Dedifferentiated amniotic fluid mesenchymal stem cell (primary cell): ENCODE measurements at regions not wholly inside any gene's neighbourhood (a gene's known extent, or its start where the extent isn't known, plus 50 kb on each side); places are given as distances from the start of the nearest gene placed in this dataset.
A peak's percentile ranks its signal among the peaks of the same experiment; 100 is the strongest.
"Not testable (repeated sequence)": the region's sequence is repeated elsewhere in the genome, so short reads cannot be mapped to it uniquely, and the experiment has no call there.

Source experiments
- DNase-seq: peaks from one replicate; pipeline ENCODE4 v3.0.0-alpha.2; 2016; ENCODE audit errors: extremely low spot score

DNA sequence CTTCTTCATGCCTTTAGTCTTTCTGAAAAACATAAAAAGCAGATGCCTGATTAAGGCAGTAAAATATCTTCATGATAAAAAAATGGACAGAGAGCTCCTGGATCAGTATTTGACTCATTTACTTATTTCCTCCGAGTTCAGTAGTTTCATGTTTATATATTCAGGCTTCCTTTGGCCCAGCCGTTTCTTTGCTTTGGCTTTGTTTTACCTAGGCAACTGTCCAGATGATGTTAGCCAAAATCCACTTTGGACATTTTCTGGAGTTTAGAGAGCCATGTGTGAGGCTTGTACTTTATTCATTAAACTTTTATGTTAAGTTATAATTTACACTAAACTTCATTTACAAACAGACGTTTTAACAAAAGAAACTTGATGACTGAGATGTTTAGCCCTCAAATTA, 307.1 kb upstream of the RSPO3 start:
- peak; percentile 53 for DNase-seq

DNA sequence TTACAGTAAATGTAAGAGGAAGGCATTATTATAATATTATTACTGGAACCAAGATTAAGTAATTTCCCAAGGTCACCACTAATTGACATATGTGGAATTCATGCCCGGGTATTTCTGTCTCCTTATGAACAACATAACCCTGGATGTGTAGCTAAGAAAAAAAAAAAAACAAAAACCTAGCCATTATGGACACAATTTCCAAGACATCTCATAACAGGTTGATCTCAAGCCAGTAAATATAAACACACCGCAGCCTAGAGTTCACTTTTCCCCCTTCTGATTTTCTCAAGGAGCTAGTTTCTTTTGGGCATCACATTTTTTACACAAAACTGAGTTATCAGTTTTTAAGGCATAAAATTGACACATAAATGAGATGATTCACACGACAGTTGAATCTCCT, 306.5 kb upstream of the RSPO3 start:
- DNase-seq = no peak

DNA sequence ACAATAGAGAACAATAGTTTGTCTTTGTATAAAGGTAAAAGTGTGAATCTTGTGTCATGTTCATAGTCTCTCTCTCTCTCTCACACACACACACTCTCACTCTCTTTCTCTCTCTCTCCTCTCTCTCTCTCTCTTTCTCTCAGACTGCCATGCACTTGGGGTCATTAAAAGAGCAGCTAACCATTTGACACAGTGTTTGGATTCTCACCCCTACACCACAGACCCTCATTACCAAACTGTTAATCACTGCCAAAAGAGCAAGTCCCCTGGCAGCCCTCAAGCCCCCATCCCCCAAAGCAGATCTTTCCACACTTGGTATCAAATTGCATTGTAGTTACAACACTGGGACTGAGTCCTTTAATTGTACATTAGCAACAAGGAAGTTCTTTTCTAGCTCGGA, 305.8 kb upstream of the RSPO3 start:
- no peak for DNase-seq

DNA sequence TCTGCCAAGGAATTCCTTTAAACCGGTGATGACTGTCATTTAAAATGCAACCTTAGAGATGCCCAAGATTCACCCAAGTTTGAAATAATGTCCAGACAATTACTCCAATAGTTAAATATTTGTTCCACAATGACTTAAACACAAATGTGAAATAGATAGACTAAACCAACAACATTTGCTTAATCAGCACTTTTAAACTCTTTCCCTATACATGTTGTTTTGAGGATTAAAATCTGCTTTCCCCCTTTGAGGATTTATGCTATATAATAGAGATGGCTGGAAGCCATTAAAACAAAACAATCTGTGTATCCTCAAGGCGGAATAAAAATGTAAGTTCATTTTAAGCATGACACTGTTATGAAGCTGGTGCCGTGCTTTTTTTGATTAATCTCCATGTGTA, 297.8 kb upstream of the RSPO3 start:
- no peak for DNase-seq

- DNase-seq = no peak
These were observed 296.8 kb upstream of the RSPO3 start for GRCh38 chr6:126821706-126822105.

DNA sequence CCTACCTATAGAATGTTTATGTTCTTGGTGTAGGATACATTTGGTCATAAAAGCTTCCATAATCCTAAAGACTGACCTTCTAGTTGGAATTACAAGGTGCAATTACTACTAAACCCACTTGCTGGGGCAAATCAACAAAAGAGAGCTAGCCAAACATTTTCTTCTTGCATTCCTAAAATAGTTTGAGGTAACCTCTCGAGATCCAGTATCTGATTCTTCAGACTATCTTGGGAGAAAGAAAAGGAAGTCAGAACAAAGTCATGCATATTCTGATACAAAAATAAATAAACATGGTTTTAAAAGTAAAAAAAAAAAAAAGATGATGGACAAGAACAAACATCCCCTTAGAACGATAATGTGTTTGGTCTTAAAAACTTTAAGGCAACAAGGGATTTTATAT, 294.2 kb upstream of the RSPO3 start:
- no peak for DNase-seq

DNA sequence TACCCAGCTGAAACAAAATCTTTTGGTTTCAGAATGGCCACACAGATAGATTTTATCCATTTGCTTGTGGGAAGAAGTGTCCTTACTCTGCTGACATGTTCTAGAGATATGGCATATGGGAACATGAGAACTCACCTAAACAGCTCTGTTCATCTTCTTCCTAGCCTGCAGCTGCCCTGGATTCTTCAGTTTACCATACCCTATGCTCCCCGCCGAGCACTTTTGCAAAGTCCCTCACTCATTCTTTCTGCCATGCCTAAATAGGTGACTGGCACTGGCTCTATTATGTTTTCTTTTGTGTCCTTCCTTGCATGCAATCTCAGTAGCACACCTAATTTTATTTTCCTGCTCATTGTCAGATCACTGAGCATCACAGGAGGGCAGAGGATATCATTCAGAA, 293.7 kb upstream of the RSPO3 start:
- no peak for DNase-seq

DNA sequence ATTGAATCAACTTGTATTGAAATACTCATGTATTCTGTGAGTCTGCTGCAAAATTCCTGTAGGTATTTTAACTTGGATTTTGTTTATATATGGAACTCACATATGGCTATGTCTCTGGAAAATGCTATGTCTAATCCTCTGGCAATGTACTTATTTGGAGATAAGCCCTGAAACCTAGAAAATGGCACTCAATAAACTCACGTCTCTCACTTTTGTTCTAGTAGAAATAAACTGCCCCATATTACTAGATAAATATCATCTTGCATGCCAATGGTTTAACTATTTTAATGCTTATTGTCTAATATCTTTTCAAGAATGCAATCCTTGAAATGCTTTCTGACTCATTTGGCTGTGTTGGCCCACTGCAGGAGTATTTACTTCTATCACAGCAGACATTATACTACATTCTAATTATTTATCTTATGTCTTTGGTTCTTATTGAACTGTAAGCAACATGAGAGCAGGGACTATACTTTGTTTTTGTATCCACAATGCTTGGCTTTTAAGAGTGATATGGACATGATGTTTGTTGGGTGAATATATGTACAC, 292.2 kb upstream of the RSPO3 start:
- no peak for DNase-seq

- no peak for DNase-seq
These were observed 287.0 kb upstream of the RSPO3 start for GRCh38 chr6:126831461-126831860.

GRCh38 chr6:126842769-126843168, 275.7 kb upstream of the RSPO3 start:
- no peak for DNase-seq

GRCh38 chr6:126848119-126848518, 270.4 kb upstream of the RSPO3 start:
- no peak for DNase-seq

- no peak for DNase-seq
These were observed 250.8 kb upstream of the RSPO3 start for GRCh38 chr6:126867641-126868040.

GRCh38 chr6:126873351-126873750, 245.1 kb upstream of the RSPO3 start:
- DNase-seq = no peak

DNA sequence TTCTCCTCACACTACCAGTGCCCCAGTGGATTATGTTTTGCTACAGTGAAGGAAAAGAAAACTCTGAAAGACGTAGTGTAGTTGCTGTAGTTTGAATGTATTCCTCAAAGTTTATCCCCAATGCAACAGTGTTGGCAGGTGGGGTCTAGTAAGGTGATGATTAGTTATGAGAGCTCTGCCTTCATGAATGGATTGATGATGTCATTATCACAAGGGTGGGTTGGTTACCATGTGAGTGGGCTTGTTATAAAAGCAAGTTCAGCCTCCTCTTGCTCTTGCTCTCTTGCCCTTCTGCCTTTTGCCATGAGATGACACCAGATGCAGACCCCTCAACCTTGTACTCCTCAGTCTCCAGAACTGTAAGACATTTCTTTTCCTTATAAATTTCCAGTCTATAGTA, 244.7 kb upstream of the RSPO3 start:
- DNase-seq = no peak

DNA sequence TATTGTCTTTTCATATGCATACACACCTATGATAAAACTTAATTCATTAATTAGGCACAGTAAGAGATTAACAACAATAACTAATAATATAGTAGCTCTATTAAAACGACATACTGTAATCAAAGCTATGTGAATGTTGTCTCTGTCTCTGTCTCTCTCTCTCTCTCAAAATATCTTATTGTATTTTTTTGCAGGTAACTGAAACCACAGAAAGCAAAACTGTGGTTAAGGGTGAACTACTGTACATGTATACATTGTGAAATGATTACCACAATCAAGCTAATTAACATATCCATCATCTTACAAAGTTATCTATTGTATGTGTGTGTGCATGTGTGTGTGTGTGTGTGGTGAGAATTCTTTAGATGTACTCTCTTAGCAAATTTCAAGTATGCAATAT, 242.0 kb upstream of the RSPO3 start:
- DNase-seq = no peak

- no peak for DNase-seq
These were observed 237.5 kb upstream of the RSPO3 start for GRCh38 chr6:126880964-126881363.

DNA sequence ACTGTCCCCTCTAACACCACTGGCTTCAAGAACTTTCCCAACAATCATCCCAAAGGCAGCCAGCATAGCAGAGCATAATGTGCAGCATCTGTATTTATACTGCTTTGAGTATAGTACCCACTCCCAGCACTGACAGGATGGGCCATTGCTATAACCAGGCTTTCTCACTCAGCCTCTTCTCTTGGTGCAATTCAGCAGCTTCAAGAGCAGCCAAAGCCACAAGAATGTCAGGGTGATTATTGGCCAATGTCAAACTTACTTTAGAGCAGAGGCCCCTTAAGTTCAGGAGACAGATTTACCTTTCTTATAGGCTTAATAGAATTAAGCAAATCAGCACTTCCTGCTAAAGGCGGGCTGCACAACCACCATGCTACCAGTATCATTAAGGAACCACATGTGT, 232.4 kb upstream of the RSPO3 start:
- no peak for DNase-seq

DNA sequence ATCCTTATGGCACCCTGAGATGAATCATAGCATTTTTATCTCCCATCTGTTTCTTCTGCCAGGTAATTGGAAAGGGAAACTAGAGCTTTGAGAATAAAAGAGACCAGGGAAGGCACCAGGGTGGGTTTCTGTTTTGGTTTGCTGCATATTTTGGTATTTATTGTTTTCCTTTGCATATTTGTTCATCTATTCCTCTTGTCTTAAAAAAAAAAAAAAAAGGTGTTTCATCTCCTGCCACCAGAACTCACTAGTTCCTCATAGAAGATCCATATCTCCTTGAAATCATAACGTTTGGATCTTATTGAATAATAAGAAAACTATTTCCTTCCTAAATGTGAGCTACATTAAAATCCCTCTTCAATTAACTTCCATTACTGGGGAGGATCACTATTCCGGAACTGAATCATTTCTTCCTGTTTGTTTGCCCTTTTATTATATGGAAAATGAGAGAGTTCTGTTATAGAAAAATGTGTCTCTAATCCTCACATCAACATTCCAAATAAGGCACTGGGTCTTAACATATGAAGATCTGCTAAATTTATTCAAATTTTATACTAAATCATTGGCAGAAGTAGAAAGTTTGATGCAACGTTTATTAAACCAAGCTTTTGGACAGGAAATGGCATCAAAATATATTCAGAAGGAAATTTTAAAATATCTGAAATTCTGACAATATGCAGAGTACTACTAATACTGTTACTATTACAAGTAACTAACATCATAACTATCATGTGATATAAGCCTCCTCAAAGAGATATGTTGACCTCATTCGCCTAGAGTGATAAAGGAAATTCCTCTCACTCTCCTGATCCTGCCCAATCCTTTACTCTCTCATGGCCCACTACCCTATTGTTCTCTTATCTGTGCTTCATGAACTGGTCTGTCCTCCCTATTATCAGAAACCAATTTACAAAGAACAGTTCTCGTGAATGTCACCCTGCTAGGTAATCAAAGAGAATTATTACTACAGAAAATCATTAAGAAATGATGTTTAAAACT, 229.4 kb upstream of the RSPO3 start:
- DNase-seq = no peak

- no peak for DNase-seq
These were observed 228.4 kb upstream of the RSPO3 start for GRCh38 chr6:126890055-126890454.

DNA sequence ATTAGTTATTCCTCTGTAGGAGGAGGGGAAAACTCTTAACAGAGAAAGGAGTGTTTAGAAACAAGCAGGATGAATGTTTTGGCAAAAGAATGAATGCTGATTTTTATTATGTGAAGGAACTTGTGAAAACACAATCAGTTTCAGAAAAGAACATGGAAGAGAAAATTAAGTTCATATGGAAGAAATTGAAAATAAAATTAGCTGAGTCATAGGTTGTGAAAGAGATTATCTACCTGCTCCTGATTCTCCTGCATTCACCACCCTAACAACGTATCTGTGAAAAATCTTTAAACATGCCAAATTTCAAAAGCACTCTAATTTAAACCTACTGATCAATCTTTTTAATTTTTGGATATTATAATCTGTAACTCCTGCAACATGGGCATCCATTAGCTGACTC, 227.3 kb upstream of the RSPO3 start:
- DNase-seq = no peak

GRCh38 chr6:126892869-126893268, 225.6 kb upstream of the RSPO3 start:
- not testable (repeated sequence) for DNase-seq

GRCh38 chr6:126897758-126898157, 220.7 kb upstream of the RSPO3 start:
- no peak for DNase-seq

DNA sequence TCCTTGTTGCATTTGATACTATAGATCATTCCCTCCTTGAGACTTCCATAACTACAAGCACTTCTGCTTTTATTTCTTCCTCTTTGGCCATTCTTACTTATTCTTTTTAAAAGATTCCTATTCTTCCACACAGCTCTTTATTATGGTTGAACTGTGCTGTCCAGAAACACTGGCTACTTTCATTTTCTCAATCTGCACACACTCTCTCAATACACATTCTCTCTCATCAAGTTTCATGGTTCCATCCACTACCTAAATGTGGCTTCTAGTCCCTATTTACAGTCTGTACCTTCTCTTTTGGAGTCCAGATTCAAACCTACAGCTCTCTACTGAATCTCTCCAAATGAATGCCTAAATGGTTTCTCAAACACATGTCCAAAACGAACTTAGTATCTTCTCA, 214.3 kb upstream of the RSPO3 start:
- no peak for DNase-seq
